SK-N-SH (cell line): ENCODE measurements at regions not wholly inside any gene's neighbourhood (a gene's known extent, or its start where the extent isn't known, plus 50 kb on each side); places are given as distances from the start of the nearest gene placed in this dataset.

Experiments
- CTCF ChIA-PET: fragments of 300-600, 350-600 bp; formaldehyde crosslinking; extraction: SDS; loops from one replicate; lab custom pipeline; 2021; lab: Yijun Ruan, JAX
- POLR2A ChIA-PET: fragments of 350-600 bp; sonication (Branson Sonifier 250); formaldehyde crosslinking; extraction: SDS; loops from one replicate; lab custom pipeline; 2020; ENCODE audit warnings: antibody characterized with exemption, inconsistent platforms; lab: Yijun Ruan, JAX
- DNase-seq: peaks from one replicate; pipeline ENCODE4 v3.0.0; 2012
- H2AFZ ChIP-seq: fragments of 200-600 bp; sonication (generic); 2 replicates; pipeline ENCODE4 v1.8.1; 2016; ENCODE audit warnings: antibody characterized with exemption, mild to moderate bottlenecking, low read depth
- H3F3A ChIP-seq: fragments of 200-600 bp; sonication (generic); replicated peaks from 2 replicates; pipeline ENCODE3; 2016; ENCODE audit warnings: antibody characterized with exemption, mild to moderate bottlenecking; ENCODE audit not compliant: insufficient read depth
- H3K27ac ChIP-seq, 2 experiments: fragments of 200-500 bp in 1 of 2; fragments of 200-600 bp in 1 of 2; sonication (Bioruptor generic) in 1 of 2; sonication (generic), shearing (Covaris generic) in 1 of 2; 2 replicates each; pipeline versions ENCODE4 v1.5.1 to v1.6.1; 2014 to 2016; ENCODE audit warnings: low read depth in 2 of 2, inconsistent platforms in 1 of 2, low read length in 1 of 2, mild to moderate bottlenecking in 1 of 2, mixed read lengths in 1 of 2
- H3K27me3 ChIP-seq: fragments of 200-600 bp; sonication (generic), shearing (Covaris generic); 2 replicates; pipeline ENCODE4 v1.6.1; 2016; ENCODE audit warnings: mixed run types; ENCODE audit not compliant: insufficient read depth
- H3K36me3 ChIP-seq, 2 experiments: fragments of 200-500 bp in 1 of 2; fragments of 200-600 bp in 1 of 2; sonication (Bioruptor generic) in 1 of 2; sonication (generic) in 1 of 2; replicated peaks in 1 of 2; 2 replicates each; pipeline versions ENCODE3 to v1.5.1; 2014 to 2016; ENCODE audit warnings: low read length in 1 of 2, mild to moderate bottlenecking in 1 of 2; ENCODE audit not compliant: insufficient read depth in 2 of 2, control insufficient read depth in 1 of 2
- H3K4me1 ChIP-seq, 2 experiments: fragments of 200-500 bp in 1 of 2; fragments of 200-600 bp in 1 of 2; sonication (Bioruptor generic) in 1 of 2; sonication (generic), shearing (Covaris generic) in 1 of 2; 2 replicates each; pipeline versions ENCODE4 v1.5.1 to v1.6.1; 2014 to 2016; ENCODE audit warnings: low read depth in 1 of 2, low read length in 1 of 2, mixed run types in 1 of 2; ENCODE audit not compliant: insufficient read depth in 2 of 2, control insufficient read depth in 1 of 2
- H3K4me2 ChIP-seq: fragments of 200-600 bp; sonication (generic), shearing (Covaris generic); 2 replicates; pipeline ENCODE4 v1.6.1; 2017; ENCODE audit warnings: mixed run types
- H3K4me3 ChIP-seq, 2 experiments: fragments of 200-500 bp in 1 of 2; fragments of 200-600 bp in 1 of 2; sonication (Bioruptor generic) in 1 of 2; sonication (generic), shearing (Covaris generic) in 1 of 2; 2 replicates each; pipeline versions ENCODE4 v1.5.1 to v1.8.1; 2014 to 2016; ENCODE audit warnings: low read depth in 2 of 2, inconsistent platforms in 1 of 2, low read length in 1 of 2, mild to moderate bottlenecking in 1 of 2, mixed read lengths in 1 of 2, moderate library complexity in 1 of 2
- H3K79me2 ChIP-seq: fragments of 200-600 bp; sonication (generic); 2 replicates; pipeline ENCODE4 v1.8.1; 2017; ENCODE audit warnings: mild to moderate bottlenecking; ENCODE audit not compliant: insufficient read depth
- H3K9ac ChIP-seq: fragments of 200-600 bp; sonication (generic); 2 replicates; pipeline ENCODE4 v1.6.1; 2017; ENCODE audit warnings: mixed run types
- H3K9me2 ChIP-seq: fragments of 200-600 bp; sonication (generic); 2 replicates; pipeline ENCODE4 v1.6.1; 2017; ENCODE audit warnings: mixed run types
- H3K9me3 ChIP-seq: fragments of 200-600 bp; sonication (generic); 2 replicates; pipeline ENCODE4 v1.6.1; 2017; ENCODE audit warnings: mixed run types, mild to moderate bottlenecking, moderate library complexity
- H4K20me1 ChIP-seq: fragments of 200-600 bp; sonication (generic); 2 replicates; pipeline ENCODE4 v1.6.1; 2017; ENCODE audit warnings: mild to moderate bottlenecking, mixed run types; ENCODE audit not compliant: insufficient read depth
- ELF1 ChIP-seq: IDR thresholded peaks from 2 replicates; pipeline ENCODE4 v1.4.0; 2012
- EP300 ChIP-seq, 2 experiments: IDR thresholded peaks; 2 replicates each; pipeline versions ENCODE4 v1.4.0 to v1.6.1; 2012; ENCODE audit warnings: borderline replicate concordance in 1 of 2, low read depth in 1 of 2, low read length in 1 of 2
- EZH2phosphoT487 ChIP-seq: fragments of 200-600 bp; sonication (generic); IDR thresholded peaks from 2 replicates; pipeline ENCODE4 v1.6.1; 2017; ENCODE audit warnings: low read depth, mixed run types, mild to moderate bottlenecking, antibody characterized with exemption, moderate library complexity, borderline replicate concordance
- FOXJ3 ChIP-seq: sonication (generic); formaldehyde crosslinking; IDR thresholded peaks from 2 replicates; pipeline ENCODE4 v1.5.1; 2020; ENCODE audit warnings: mild to moderate bottlenecking, missing genetic modification reagents
- GABPA ChIP-seq: IDR thresholded peaks from 2 replicates; pipeline ENCODE4 v1.4.0; 2012; ENCODE audit warnings: low read depth, mild to moderate bottlenecking
- MXI1 ChIP-seq: IDR thresholded peaks from 2 replicates; pipeline ENCODE4 v1.6.1; 2012; ENCODE audit warnings: mild to moderate bottlenecking, low read depth, low read length, improper control_type of control experiment
- RFX5 ChIP-seq: IDR thresholded peaks from 2 replicates; pipeline ENCODE4 v1.6.1; 2012; ENCODE audit warnings: mild to moderate bottlenecking, improper control_type of control experiment, low read length
- SMC3 ChIP-seq: IDR thresholded peaks from 2 replicates; pipeline ENCODE4 v1.6.1; 2012; ENCODE audit warnings: low read depth, low read length, improper control_type of control experiment
- YY1 ChIP-seq: IDR thresholded peaks from 2 replicates; pipeline ENCODE4 v1.4.0; 2012; ENCODE audit warnings: low read depth, mild to moderate bottlenecking
- WGBS: methylation state at CpG from one replicate; pipeline ENCODE4 v1.1.6; 2017; ENCODE audit warnings: low lambda C conversion rate; 5-methylcytosine and 5-hydroxymethylcytosine counted together
- TF ChIP-seq, protein P1 (sequence below): fragments of 150-350 bp; IDR thresholded peaks from 2 replicates; pipeline ENCODE4 v1.6.1; 2017; ENCODE audit warnings: antibody characterized with exemption, low read length, low read depth, borderline replicate concordance
- TF ChIP-seq, protein P2 (sequence below): IDR thresholded peaks from 2 replicates; pipeline ENCODE4 v1.4.0; 2012; ENCODE audit warnings: low read depth, borderline replicate concordance
- TF ChIP-seq, protein P3 (sequence below): IDR thresholded peaks from 2 replicates; pipeline ENCODE4; 2012
- TF ChIP-seq, protein P4 (sequence below): IDR thresholded peaks from 2 replicates; pipeline ENCODE4 v1.4.0; 2012; ENCODE audit warnings: low read depth, borderline replicate concordance

DNA sequence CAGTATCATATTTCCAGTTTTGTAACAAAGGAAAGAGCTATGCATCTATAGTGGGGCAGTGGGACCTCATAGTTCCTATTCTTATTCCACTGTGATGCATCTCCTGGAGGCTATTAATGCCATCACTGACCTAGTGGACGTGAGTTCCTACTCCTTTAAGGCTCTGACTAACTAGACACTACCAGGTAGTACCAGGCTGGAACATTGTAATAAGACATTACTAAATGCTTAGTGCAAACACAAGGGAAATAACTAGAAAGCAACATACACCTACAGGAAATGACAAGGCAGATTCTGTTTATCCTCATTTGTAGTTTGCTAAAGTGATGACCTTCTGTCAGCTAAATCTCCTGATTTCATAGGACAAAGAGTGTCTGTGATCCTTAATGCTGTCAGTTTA lies 192.5 kb downstream of the POSTN start:
- Histone ChIP-seq H3K9me3 (peaks cover 8% of the 10 kb centered on the region; the same call in 1 of the 2 replicates), H3K9me2 (no peaks in the 10 kb centered on the region), H4K20me1 (no peaks in the 10 kb centered on the region), H2AFZ (no peak overlapping the region), H3F3A (peaks cover 5% of the 10 kb centered on the region), H3K4me3 (no peak overlapping the region), H3K27ac (no peak overlapping the region), H3K79me2 (no peaks in the 10 kb centered on the region), H3K4me2 (no peak overlapping the region), H3K27me3 (no peaks in the 10 kb centered on the region)
- ChIA-PET CTCF (no interaction called here), POLR2A (no interaction called here)
- no peak for DNase-seq
- no peak for TF ChIP-seq FOXJ3 (CRISPR knock-in tag)
- no peak for TF ChIP-seq ELF1
- TF ChIP-seq, all 33 proteins: peak for 0
- H3K9ac ChIP-seq, result no peak overlapping the region
- H3K36me3 ChIP-seq, result no peaks in the 10 kb centered on the region
- 43% methylated on average over 1 of the region's 1 CpG for WGBS
- no peaks in the 10 kb centered on the region for H3K4me1 ChIP-seq

DNA sequence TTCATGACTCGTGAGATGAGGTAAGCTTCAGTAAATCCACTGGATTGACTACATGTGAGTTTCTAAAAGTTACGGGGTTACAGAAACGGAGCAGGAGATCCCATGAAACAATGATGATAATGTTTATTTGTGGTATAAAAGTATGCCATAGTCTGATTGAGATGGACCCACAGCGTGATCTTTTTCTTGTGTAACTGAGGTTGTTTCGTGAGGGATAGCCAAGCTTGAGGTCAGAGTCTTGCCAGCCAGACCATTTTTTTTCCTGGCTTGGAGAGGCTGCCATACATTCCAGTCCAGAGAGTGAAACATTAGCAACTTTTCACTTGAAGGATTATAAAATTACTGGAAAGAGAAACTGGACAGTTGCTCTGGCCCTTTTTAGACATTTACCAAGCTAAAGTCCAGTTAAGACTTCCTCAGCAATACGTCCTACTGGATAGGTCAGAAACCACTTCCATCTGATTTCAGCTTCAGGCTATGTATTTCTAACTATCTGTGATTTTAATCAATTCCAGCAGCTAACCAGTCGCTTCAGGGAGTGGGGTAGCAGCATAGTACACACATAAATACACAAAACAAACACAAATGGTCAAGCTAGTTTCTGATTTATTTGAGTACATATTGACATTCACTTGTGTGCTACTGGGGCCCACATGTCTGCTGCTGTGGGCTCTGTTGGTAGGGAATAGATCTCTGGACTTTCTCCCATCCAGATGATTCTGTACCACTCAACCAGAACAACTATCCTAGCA lies 194.6 kb downstream of the POSTN start:
- Histone ChIP-seq H3K36me3 (no peaks in the 10 kb centered on the region), H3K4me3 (no peak overlapping the region), H3K4me2 (no peak overlapping the region), H2AFZ (no peak overlapping the region), H3K27ac (0 out of 4 replicates have a peak overlapping the region, but pooled peaks of 1 of the 2 experiments have one; percentile 9), H3K79me2 (no peaks in the 10 kb centered on the region), H4K20me1 (no peaks in the 10 kb centered on the region), H3K9ac (no peak overlapping the region), H3K9me3 (peaks cover 8% of the 10 kb centered on the region; the same call in 1 of the 2 replicates), H3F3A (peaks cover 5% of the 10 kb centered on the region), H3K9me2 (no peaks in the 10 kb centered on the region), H3K27me3 (no peaks in the 10 kb centered on the region), H3K4me1 (no peaks in the 10 kb centered on the region)
- DNase-seq, result no peak
- ChIA-PET POLR2A (no interaction called here), CTCF (no interaction called here)
- TF ChIP-seq, protein P1, sequence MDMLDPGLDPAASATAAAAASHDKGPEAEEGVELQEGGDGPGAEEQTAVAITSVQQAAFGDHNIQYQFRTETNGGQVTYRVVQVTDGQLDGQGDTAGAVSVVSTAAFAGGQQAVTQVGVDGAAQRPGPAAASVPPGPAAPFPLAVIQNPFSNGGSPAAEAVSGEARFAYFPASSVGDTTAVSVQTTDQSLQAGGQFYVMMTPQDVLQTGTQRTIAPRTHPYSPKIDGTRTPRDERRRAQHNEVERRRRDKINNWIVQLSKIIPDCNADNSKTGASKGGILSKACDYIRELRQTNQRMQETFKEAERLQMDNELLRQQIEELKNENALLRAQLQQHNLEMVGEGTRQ, result no peak
- TF ChIP-seq, protein P2, sequence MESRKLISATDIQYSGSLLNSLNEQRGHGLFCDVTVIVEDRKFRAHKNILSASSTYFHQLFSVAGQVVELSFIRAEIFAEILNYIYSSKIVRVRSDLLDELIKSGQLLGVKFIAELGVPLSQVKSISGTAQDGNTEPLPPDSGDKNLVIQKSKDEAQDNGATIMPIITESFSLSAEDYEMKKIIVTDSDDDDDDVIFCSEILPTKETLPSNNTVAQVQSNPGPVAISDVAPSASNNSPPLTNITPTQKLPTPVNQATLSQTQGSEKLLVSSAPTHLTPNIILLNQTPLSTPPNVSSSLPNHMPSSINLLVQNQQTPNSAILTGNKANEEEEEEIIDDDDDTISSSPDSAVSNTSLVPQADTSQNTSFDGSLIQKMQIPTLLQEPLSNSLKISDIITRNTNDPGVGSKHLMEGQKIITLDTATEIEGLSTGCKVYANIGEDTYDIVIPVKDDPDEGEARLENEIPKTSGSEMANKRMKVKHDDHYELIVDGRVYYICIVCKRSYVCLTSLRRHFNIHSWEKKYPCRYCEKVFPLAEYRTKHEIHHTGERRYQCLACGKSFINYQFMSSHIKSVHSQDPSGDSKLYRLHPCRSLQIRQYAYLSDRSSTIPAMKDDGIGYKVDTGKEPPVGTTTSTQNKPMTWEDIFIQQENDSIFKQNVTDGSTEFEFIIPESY, result no peak
- TF ChIP-seq, protein P3, sequence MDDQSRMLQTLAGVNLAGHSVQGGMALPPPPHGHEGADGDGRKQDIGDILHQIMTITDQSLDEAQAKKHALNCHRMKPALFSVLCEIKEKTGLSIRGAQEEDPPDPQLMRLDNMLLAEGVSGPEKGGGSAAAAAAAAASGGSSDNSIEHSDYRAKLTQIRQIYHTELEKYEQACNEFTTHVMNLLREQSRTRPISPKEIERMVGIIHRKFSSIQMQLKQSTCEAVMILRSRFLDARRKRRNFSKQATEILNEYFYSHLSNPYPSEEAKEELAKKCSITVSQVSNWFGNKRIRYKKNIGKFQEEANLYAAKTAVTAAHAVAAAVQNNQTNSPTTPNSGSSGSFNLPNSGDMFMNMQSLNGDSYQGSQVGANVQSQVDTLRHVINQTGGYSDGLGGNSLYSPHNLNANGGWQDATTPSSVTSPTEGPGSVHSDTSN, result no peak
- TF ChIP-seq GABPA, result no peak
- TF ChIP-seq YY1, result no peak
- TF ChIP-seq EZH2phosphoT487, result no peak
- TF ChIP-seq, protein P4, sequence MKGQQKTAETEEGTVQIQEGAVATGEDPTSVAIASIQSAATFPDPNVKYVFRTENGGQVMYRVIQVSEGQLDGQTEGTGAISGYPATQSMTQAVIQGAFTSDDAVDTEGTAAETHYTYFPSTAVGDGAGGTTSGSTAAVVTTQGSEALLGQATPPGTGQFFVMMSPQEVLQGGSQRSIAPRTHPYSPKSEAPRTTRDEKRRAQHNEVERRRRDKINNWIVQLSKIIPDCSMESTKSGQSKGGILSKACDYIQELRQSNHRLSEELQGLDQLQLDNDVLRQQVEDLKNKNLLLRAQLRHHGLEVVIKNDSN, result no peak
- TF ChIP-seq RFX5, result no peak
- TF ChIP-seq SMC3, result no peak
- TF ChIP-seq EP300 (IDR thresholded peaks at IDR 0.05; ENCODE audit: borderline replicate concordance in 1 of 2, low read depth in 1 of 2, low read length in 1 of 2), result no peak
- no peak for TF ChIP-seq MXI1
- WGBS, result 28% methylated on average over 7 of the region's 7 CpGs
